Erythroblast (primary cell): ENCODE measurements at regions not wholly inside any gene's neighbourhood (a gene's known extent, or its start where the extent isn't known, plus 50 kb on each side); places are given as distances from the start of the nearest gene placed in this dataset.
"Not testable (repeated sequence)": the region's sequence is repeated elsewhere in the genome, so short reads cannot be mapped to it uniquely, and the experiment has no call there.

ENCODE experiments used
- GATA1 ChIP-seq: IDR thresholded peaks from 2 replicates; pipeline ENCODE4 v1.6.1; 2011; ENCODE audit warnings: low read depth, mild to moderate bottlenecking, control low read depth, low read length, moderate library complexity
- POLR2A ChIP-seq: IDR thresholded peaks from 2 replicates; pipeline ENCODE4 v1.6.1; 2011; ENCODE audit warnings: mild to moderate bottlenecking, low read length

GRCh38 chr6:168840932-168841331 lies 399.9 kb downstream of the SMOC2 start:
- TF ChIP-seq POLR2A, GATA1: not testable (repeated sequence)
